NT2/D1 (cell line): ENCODE measurements at regions not wholly inside any gene's neighbourhood (a gene's known extent, or its start where the extent isn't known, plus 50 kb on each side); places are given as distances from the start of the nearest gene placed in this dataset.

Source experiments
- SUZ12 ChIP-seq: IDR thresholded peaks from 2 replicates; pipeline ENCODE4 v1.6.1; 2011; ENCODE audit not compliant: insufficient read length, insufficient read depth; ENCODE audit errors: extremely low read depth
- YY1 ChIP-seq: IDR thresholded peaks from 2 replicates; pipeline ENCODE4 v1.6.1; 2011; ENCODE audit not compliant: insufficient read length, insufficient read depth

- TF ChIP-seq YY1, result no peak
- no peak for TF ChIP-seq SUZ12
Observed at GRCh38 chr2:199606193-199606780, 148.5 kb upstream of the SATB2 start.
